ENCODE measurements at regions not wholly inside any gene's neighbourhood (a gene's known extent, or its start where the extent isn't known, plus 50 kb on each side); places are given as distances from the start of the nearest gene placed in this dataset.
"Not testable (repeated sequence)": the region's sequence is repeated elsewhere in the genome, so short reads cannot be mapped to it uniquely, and the experiment has no call there.

- not testable (repeated sequence) for TF ChIP-seq CTCF (IDR thresholded peaks at IDR 0.05; ENCODE audit: extremely low read depth in 1 of 2, insufficient read depth in 1 of 2, low read depth in 1 of 2, low read length in 2 of 2); POLR2A (IDR thresholded peaks at IDR 0.05; ENCODE audit: low read depth, low read length); POLR2AphosphoS5 (IDR thresholded peaks at IDR 0.05; ENCODE audit: insufficient read depth, low read depth, low read length); JUN (IDR thresholded peaks at IDR 0.05; ENCODE audit: borderline replicate concordance, insufficient read depth, insufficient read length, low read depth); EZH2 (IDR thresholded peaks at IDR 0.05; ENCODE audit: borderline replicate concordance, low read depth, low read length, severe bottlenecking); MAX (IDR thresholded peaks at IDR 0.05; ENCODE audit: insufficient read depth, insufficient read length)
These were observed 62.5 kb downstream of the CDY2A start for GRCh38 chrY:18087943-18088655.

Data from endothelial cell of umbilical vein (primary cell).